ENCODE measurements at regions not wholly inside any gene's neighbourhood (a gene's known extent, or its start where the extent isn't known, plus 50 kb on each side); places are given as distances from the start of the nearest gene placed in this dataset.

DNA sequence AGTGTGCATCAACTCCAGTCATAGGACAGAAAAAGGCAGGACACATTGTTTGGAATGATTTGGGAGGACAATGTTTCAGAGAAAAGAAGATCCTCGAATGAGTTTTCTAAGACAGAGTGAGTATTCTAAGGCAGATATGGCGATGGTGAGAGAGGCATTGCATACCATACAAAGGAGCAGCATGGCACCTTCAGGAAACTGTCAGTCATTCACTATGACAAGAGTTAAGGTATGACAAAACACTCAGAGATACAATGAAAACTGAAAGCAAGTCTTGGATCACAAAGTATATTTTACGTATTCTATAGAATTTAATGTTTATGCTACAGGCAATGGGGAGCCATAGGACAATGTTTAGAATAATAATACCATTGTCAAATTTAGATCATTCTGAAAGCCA, 337.4 kb upstream of the LYPLAL1 start:
- no peak for DNase-seq (ENCODE audit: low read depth, low spot score)
- in situ Hi-C loops (cut with HindIII; ENCODE audit: low sequenced_read_pairs) = no loop called here
- TF ChIP-seq, protein P1, sequence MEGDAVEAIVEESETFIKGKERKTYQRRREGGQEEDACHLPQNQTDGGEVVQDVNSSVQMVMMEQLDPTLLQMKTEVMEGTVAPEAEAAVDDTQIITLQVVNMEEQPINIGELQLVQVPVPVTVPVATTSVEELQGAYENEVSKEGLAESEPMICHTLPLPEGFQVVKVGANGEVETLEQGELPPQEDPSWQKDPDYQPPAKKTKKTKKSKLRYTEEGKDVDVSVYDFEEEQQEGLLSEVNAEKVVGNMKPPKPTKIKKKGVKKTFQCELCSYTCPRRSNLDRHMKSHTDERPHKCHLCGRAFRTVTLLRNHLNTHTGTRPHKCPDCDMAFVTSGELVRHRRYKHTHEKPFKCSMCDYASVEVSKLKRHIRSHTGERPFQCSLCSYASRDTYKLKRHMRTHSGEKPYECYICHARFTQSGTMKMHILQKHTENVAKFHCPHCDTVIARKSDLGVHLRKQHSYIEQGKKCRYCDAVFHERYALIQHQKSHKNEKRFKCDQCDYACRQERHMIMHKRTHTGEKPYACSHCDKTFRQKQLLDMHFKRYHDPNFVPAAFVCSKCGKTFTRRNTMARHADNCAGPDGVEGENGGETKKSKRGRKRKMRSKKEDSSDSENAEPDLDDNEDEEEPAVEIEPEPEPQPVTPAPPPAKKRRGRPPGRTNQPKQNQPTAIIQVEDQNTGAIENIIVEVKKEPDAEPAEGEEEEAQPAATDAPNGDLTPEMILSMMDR (IDR thresholded peaks at IDR 0.05; ENCODE audit: low read depth, low read length) = no peak
- no peak overlapping the region for H3K4me3 ChIP-seq (ENCODE audit: low read depth, low read length)

DNA sequence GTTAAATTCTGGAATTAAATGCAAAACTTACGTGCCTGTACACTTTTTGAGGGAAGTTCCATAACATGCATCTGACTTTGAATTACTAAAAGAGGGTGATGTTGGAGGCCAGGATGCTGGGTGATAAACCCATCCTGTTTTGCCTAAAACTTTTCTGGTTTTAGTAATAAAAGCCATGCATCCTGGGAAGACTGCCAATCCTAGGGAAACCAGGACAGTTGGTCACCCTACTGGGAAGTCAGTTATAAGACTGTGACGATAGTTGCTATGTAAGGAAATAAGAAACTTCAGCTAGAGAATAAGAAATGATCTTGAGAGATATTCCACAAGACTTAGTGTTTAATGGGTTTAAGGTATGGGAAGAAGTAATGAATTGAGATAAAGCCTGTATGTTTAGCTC, 336.6 kb upstream of the LYPLAL1 start:
- in situ Hi-C loops (cut with HindIII; ENCODE audit: low sequenced_read_pairs) = no loop called here

DNA sequence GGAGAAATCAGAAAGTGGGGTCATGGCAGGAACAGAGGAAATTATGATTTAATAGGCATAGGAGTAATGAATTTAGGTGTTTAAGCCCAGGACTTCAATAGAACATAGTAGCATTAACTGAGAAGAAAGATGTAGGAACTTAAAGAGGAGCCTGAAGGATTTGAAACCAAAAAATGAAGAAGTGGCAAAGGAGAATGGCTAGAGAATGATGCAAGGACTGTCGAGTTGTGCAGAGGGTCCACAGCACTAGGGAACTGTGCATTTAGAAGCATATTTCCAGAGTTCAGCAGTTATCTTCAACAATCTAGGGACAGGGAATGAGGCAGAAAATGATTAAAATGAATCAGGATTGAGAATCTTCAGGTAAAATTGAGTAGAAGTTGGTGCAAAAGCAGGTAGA, 328.1 kb upstream of the LYPLAL1 start:
- no peak overlapping the region for H3K4me3 ChIP-seq (ENCODE audit: low read depth, low read length)
- TF ChIP-seq, protein P1 (IDR thresholded peaks at IDR 0.05; ENCODE audit: low read depth, low read length) = no peak
- no peak for DNase-seq (ENCODE audit: low read depth, low spot score)
- in situ Hi-C loops (cut with HindIII; ENCODE audit: low sequenced_read_pairs) = no loop called here

More for the DNA sequence above, 336.6 kb upstream of the LYPLAL1 start:
- no peak overlapping the region for H3K4me3 ChIP-seq (ENCODE audit: low read depth, low read length)
- DNase-seq (ENCODE audit: low read depth, low spot score) = peak; percentile 45
- TF ChIP-seq, protein P1 (IDR thresholded peaks at IDR 0.05; ENCODE audit: low read depth, low read length) = no peak

DNA sequence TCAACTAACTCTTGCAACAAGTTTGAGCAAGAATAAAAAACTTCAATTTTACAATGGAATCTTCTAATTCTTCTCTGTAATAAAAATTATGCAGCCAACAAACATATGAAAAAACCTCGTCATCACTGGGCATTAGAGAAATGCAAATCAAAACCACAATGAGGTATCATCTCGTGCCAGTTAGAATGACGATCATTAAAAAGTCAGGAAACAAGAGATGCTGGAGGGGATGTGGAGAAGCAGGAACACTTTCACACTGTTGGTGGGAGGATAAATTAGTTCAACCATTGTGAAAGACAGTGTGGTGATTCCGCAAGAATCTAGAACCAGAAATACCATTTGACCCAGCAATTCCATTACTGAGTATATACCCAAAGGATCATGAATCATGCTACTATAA, 327.5 kb upstream of the LYPLAL1 start:
- in situ Hi-C loops (cut with HindIII; ENCODE audit: low sequenced_read_pairs) = no loop called here

DNA sequence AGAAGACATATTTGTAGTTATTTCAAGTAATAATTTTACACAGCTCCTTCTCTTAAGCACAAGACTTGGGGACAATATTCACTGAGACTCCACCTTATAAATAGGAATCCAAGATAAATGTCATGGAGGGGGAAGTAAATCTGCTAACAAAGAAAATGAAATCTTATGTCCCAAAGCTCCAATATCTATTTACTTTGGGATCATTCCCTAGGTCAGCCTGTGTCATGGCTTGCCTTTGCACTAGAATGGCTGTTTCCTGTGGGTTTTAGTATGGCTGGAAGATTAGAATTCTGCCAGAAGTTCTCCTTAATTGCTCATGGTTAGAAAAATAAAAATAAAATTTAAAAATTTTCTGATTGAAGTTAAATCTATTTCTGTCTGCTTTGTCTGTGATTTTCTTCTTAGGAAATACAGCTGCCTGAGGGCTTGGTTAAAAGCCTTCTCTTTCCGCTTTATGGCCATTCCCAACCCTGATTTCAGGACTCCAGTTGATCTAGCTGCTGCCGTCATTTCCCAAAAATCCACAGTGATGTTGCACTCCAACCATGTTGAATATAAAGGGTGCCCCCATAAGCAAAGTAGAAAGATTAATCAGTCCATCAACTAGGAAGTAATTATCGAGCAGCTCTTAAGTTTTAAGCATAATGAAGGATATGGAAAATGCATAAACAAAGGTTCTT, 326.4 kb upstream of the LYPLAL1 start:
- DNase-seq (ENCODE audit: low read depth, low spot score) = no peak
- TF ChIP-seq, protein P1 (IDR thresholded peaks at IDR 0.05; ENCODE audit: low read depth, low read length) = no peak
- H3K4me3 ChIP-seq (ENCODE audit: low read depth, low read length) = no peak overlapping the region
- in situ Hi-C loops (cut with HindIII; ENCODE audit: low sequenced_read_pairs) = no loop called here

More for the DNA sequence above, 327.5 kb upstream of the LYPLAL1 start:
- no peak overlapping the region for H3K4me3 ChIP-seq (ENCODE audit: low read depth, low read length)
- no peak for DNase-seq (ENCODE audit: low read depth, low spot score)
- TF ChIP-seq, protein P1 (IDR thresholded peaks at IDR 0.05; ENCODE audit: low read depth, low read length) = no peak

DNA sequence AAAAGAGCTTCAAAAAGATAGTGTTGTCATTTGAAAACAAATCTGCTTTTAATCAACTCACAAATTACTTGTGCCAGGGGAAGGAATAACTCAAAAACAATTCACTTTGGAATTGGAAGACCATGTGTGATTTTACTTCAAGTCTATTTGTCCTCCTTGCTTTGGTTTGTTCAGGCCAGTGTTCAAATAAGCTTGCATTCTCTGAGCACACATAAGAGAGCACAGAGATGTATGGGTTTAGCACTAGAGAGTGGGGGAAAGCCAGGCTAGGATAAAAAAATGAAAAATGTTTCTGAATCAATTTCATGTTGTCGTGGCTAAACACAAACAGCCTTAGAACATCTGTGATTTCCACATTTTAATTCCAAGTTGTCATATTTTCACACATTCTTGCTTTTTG, 325.7 kb upstream of the LYPLAL1 start:
- H3K4me3 ChIP-seq (ENCODE audit: low read depth, low read length) = no peak overlapping the region
- DNase-seq (ENCODE audit: low read depth, low spot score) = no peak
- in situ Hi-C loops (cut with HindIII; ENCODE audit: low sequenced_read_pairs) = no loop called here
- TF ChIP-seq, protein P1 (IDR thresholded peaks at IDR 0.05; ENCODE audit: low read depth, low read length) = no peak

Data from astrocyte of the spinal cord (primary cell).